ENCODE measurements at regions not wholly inside any gene's neighbourhood (a gene's known extent, or its start where the extent isn't known, plus 50 kb on each side); places are given as distances from the start of the nearest gene placed in this dataset.

DNA sequence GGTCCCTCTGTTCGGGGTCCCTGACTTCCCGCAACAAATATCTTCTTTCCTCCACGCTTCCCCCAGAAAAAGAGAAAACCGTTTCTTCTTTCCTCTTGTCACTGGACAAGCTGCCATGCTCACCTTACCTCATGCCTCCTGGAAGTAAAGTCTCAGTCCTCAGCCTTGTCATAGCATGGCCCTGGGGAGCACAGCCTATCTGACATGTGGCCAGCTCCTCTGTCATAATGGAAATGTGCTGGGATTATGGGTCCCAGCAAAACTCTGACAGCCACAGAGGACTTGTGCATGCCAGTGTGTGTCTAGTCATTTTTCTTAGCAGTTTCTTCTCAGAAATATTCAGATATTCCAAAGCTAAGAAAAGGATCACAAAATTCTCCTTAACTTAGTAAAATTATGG lies 122.4 kb downstream of the AASDH start:
- Histone ChIP-seq H3K27me3 (replicated peaks; ENCODE audit: control insufficient read depth, insufficient read depth, low read length) (no peaks in the 10 kb centered on the region), H3K4me3 (ENCODE audit: low read depth, low read length) (no peak overlapping the region), H3K9me3 (no peaks in the 10 kb centered on the region), H3K36me3 (ENCODE audit: control insufficient read depth, insufficient read depth, low read length) (no peaks in the 10 kb centered on the region), H3K4me1 (no peaks in the 10 kb centered on the region)
- Mint-ChIP-seq H3K36me3 (ENCODE audit: insufficient read depth, unreplicated experiment) (peaks cover 6% of the 10 kb centered on the region), H3K4me3 (ENCODE audit: unreplicated experiment) (no peak overlapping the region), H3K4me1 (ENCODE audit: low read depth, unreplicated experiment) (peaks cover under 1% of the 10 kb centered on the region), H3K9me3 (ENCODE audit: unreplicated experiment) (peaks cover 16% of the 10 kb centered on the region), H3K27ac (ENCODE audit: unreplicated experiment) (no peak overlapping the region), H3K27me3 (ENCODE audit: insufficient read depth, unreplicated experiment) (no peaks in the 10 kb centered on the region)
- TF ChIP-seq, protein P1, sequence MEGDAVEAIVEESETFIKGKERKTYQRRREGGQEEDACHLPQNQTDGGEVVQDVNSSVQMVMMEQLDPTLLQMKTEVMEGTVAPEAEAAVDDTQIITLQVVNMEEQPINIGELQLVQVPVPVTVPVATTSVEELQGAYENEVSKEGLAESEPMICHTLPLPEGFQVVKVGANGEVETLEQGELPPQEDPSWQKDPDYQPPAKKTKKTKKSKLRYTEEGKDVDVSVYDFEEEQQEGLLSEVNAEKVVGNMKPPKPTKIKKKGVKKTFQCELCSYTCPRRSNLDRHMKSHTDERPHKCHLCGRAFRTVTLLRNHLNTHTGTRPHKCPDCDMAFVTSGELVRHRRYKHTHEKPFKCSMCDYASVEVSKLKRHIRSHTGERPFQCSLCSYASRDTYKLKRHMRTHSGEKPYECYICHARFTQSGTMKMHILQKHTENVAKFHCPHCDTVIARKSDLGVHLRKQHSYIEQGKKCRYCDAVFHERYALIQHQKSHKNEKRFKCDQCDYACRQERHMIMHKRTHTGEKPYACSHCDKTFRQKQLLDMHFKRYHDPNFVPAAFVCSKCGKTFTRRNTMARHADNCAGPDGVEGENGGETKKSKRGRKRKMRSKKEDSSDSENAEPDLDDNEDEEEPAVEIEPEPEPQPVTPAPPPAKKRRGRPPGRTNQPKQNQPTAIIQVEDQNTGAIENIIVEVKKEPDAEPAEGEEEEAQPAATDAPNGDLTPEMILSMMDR (IDR thresholded peaks at IDR 0.05; ENCODE audit: insufficient read depth in 1 of 2, low read depth in 1 of 2, low read length in 1 of 2, severe bottlenecking in 1 of 2, unreplicated experiment in 1 of 2) = no peak
- CTCF ChIA-PET = no interaction called here
- intact Hi-C loops (cut with micrococcal nuclease; ENCODE audit: unreplicated experiment) = no loop called here
- BruUV-seq (replicated peaks) = no TSS peak
- no peak for DNase-seq
- POLR2A ChIA-PET = no interaction called here

DNA sequence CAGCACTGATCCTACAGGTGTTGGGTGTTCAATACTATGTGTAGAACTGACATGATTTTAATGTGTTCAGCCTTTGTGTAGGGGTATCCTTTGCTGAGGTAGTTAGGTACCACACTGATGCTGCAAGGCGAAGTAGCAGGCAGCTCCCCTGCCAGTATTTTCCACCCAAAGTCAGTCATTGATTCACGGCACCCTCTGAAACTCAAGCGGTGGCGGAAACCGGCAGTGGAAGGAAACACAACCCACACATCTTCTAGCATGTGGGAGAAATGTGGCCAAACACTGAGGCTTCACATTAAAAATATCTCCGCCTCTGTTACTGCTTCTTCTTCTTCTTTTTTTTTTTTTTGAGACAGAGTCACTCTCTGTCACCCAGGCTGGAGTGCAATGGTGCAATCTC lies 126.3 kb downstream of the AASDH start:
- no peaks in the 10 kb centered on the region for H3K27me3 ChIP-seq (replicated peaks; ENCODE audit: control insufficient read depth, insufficient read depth, low read length)
- no peak for DNase-seq
- peaks cover 26% of the 10 kb centered on the region for H3K4me1 ChIP-seq
- Mint-ChIP-seq H3K9me3 (ENCODE audit: unreplicated experiment) (peaks cover 23% of the 10 kb centered on the region), H3K27ac (ENCODE audit: unreplicated experiment) (no peak overlapping the region), H3K27me3 (ENCODE audit: insufficient read depth, unreplicated experiment) (no peaks in the 10 kb centered on the region), H3K4me3 (ENCODE audit: unreplicated experiment) (no peak overlapping the region), H3K36me3 (ENCODE audit: insufficient read depth, unreplicated experiment) (peaks cover 12% of the 10 kb centered on the region), H3K4me1 (ENCODE audit: low read depth, unreplicated experiment) (peaks cover 15% of the 10 kb centered on the region)
- H3K4me3 ChIP-seq (ENCODE audit: low read depth, low read length) = no peak overlapping the region
- intact Hi-C loops (cut with micrococcal nuclease; ENCODE audit: unreplicated experiment) = no loop called here
- no TSS peak for BruUV-seq (replicated peaks)
- no peaks in the 10 kb centered on the region for H3K36me3 ChIP-seq (ENCODE audit: control insufficient read depth, insufficient read depth, low read length)
- CTCF ChIA-PET = no interaction called here
- POLR2A ChIA-PET = no interaction called here
- TF ChIP-seq, protein P1 (IDR thresholded peaks at IDR 0.05; ENCODE audit: insufficient read depth in 1 of 2, low read depth in 1 of 2, low read length in 1 of 2, severe bottlenecking in 1 of 2, unreplicated experiment in 1 of 2) = no peak
- no peaks in the 10 kb centered on the region; the same call in 1 of the 2 replicates for H3K9me3 ChIP-seq

DNA sequence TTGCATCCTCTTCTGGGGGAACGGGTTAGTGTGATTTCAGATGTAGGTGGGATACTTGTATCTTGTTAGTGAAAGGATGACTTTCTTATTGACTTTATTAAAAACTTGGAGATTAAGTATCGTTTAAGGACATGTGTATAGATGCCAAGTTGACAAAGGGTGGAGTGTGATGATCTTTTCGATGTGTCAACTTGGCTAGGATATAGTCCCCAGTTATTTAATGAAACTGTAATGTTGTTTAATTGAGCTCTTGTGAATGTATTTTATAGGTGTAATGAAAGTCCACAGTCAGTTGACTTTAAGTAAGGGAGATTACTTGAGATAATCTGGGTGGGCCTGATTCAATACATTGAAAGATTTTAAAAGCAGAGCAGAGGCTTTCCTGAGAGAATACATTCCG lies 127.0 kb downstream of the AASDH start:
- CTCF ChIA-PET = no interaction called here
- Histone ChIP-seq H3K4me1 (peaks cover 26% of the 10 kb centered on the region), H3K27me3 (replicated peaks; ENCODE audit: control insufficient read depth, insufficient read depth, low read length) (no peaks in the 10 kb centered on the region), H3K4me3 (ENCODE audit: low read depth, low read length) (no peak overlapping the region), H3K36me3 (ENCODE audit: control insufficient read depth, insufficient read depth, low read length) (no peaks in the 10 kb centered on the region), H3K9me3 (no peaks in the 10 kb centered on the region; the same call in 1 of the 2 replicates)
- DNase-seq = no peak
- POLR2A ChIA-PET = no interaction called here
- Mint-ChIP-seq H3K27me3 (ENCODE audit: insufficient read depth, unreplicated experiment) (no peaks in the 10 kb centered on the region), H3K9me3 (ENCODE audit: unreplicated experiment) (peaks cover 24% of the 10 kb centered on the region), H3K27ac (ENCODE audit: unreplicated experiment) (no peak overlapping the region), H3K4me1 (ENCODE audit: low read depth, unreplicated experiment) (peaks cover 16% of the 10 kb centered on the region), H3K4me3 (ENCODE audit: unreplicated experiment) (no peak overlapping the region), H3K36me3 (ENCODE audit: insufficient read depth, unreplicated experiment) (peaks cover 13% of the 10 kb centered on the region)
- BruUV-seq (replicated peaks) = no TSS peak
- intact Hi-C loops (cut with micrococcal nuclease; ENCODE audit: unreplicated experiment) = no loop called here
- TF ChIP-seq, protein P1 (IDR thresholded peaks at IDR 0.05; ENCODE audit: insufficient read depth in 1 of 2, low read depth in 1 of 2, low read length in 1 of 2, severe bottlenecking in 1 of 2, unreplicated experiment in 1 of 2) = no peak

Data from Caco-2 (cell line).